ENCODE measurements at regions not wholly inside any gene's neighbourhood (a gene's known extent, or its start where the extent isn't known, plus 50 kb on each side); places are given as distances from the start of the nearest gene placed in this dataset.

GRCh38 chr13:111958612-111959395, 108.1 kb upstream of the SOX1 start:
- FAIRE-seq = no peak
- H2BK15ac ChIP-seq (ENCODE audit: low read length) = no peak overlapping the region
- no peak overlapping the region for H2BK5ac ChIP-seq (ENCODE audit: low read depth, low read length)
- no peak overlapping the region for H3K23ac ChIP-seq (ENCODE audit: insufficient read length)
- H3K4ac ChIP-seq (replicated peaks; ENCODE audit: insufficient read length, low read depth, low read length) = no peak overlapping the region
- WGBS, 2 experiments (ENCODE audit: extremely low coverage in 1 of 2, insufficient coverage in 1 of 2, insufficient read length in 1 of 2, insufficient replicate concordance in 2 of 2, low coverage in 1 of 2, low lambda C conversion rate in 2 of 2, missing lambda C conversion rate in 1 of 2) = 80% methylated on average over 11 of the region's 11 CpGs; no CpG with 5 or more reads in 1 of the 2 experiments
- H3K23me2 ChIP-seq (ENCODE audit: low read depth, low read length) = peaks cover 11% of the 10 kb centered on the region; the same call in 1 of the 2 replicates
- H3K27me3 ChIP-seq (replicated peaks in 1 of 4; ENCODE audit: control insufficient read depth in 3 of 4, extremely low read depth in 1 of 4, insufficient read depth in 3 of 4, low read length in 3 of 4) = no peaks in the 10 kb centered on the region
- no peak overlapping the region for H3K18ac ChIP-seq (ENCODE audit: extremely low read depth, low read length)
- POLR2A ChIA-PET (ENCODE audit: partially characterized antibody) = no interaction called here
- no peaks in the 10 kb centered on the region for H3K79me2 ChIP-seq (ENCODE audit: control insufficient read depth in 1 of 2, insufficient read depth in 2 of 2, low read length in 2 of 2)
- H3K56ac ChIP-seq (replicated peaks; ENCODE audit: insufficient read length, low read depth, low read length) = no peak overlapping the region
- H3K4me2 ChIP-seq (ENCODE audit: insufficient read depth in 1 of 2, low read depth in 2 of 2, low read length in 2 of 2) = no peak overlapping the region
- no peaks in the 10 kb centered on the region for H3K36me3 ChIP-seq (ENCODE audit: control insufficient read depth in 2 of 4, insufficient read depth in 4 of 4, low read length in 3 of 4)
- no peak overlapping the region for H2AFZ ChIP-seq (ENCODE audit: low read length)
- H3K4me3 ChIP-seq (ENCODE audit: extremely low read depth in 1 of 4, insufficient read depth in 2 of 4, low read depth in 3 of 4, low read length in 4 of 4) = no peak overlapping the region
- no peak overlapping the region for H4K5ac ChIP-seq (ENCODE audit: insufficient read length, low read depth, low read length)
- no peak overlapping the region for H2BK120ac ChIP-seq (replicated peaks; ENCODE audit: low read depth, low read length)
- H2BK20ac ChIP-seq (ENCODE audit: low read length) = no peak overlapping the region
- H3K9ac ChIP-seq (replicated peaks in 1 of 4; ENCODE audit: extremely low read depth in 1 of 4, low read depth in 3 of 4, low read length in 3 of 4) = no peak overlapping the region
- no peaks in the 10 kb centered on the region; a peak in 2 of 7 replicates for H3K4me1 ChIP-seq (replicated peaks in 1 of 4; ENCODE audit: control insufficient read depth in 3 of 4, insufficient read depth in 4 of 4, low read length in 3 of 4)
- H3K79me1 ChIP-seq (ENCODE audit: low read depth, low read length) = no peaks in the 10 kb centered on the region
- CTCF ChIA-PET (ENCODE audit: partially characterized antibody) = interaction anchor here (0.9 kb wide), 1 partner anchor 14 kb away, joined by 3 read pairs; no protein-coding TSS in a partner anchor
- no peaks in the 10 kb centered on the region for H4K20me1 ChIP-seq (replicated peaks in 1 of 2; ENCODE audit: control insufficient read depth in 1 of 2, insufficient read depth in 2 of 2, low read length in 2 of 2)
- no peak overlapping the region for H3K27ac ChIP-seq (ENCODE audit: low read depth, low read length)
- no peak overlapping the region for H3K14ac ChIP-seq (ENCODE audit: insufficient read length)
- no peak overlapping the region for H2AK5ac ChIP-seq (ENCODE audit: low read depth, low read length)
- H3K9me3 ChIP-seq (ENCODE audit: insufficient read depth in 2 of 2, low read depth in 1 of 2, low read length in 1 of 2) = no peaks in the 10 kb centered on the region
- H4K8ac ChIP-seq (ENCODE audit: extremely low read depth, insufficient read depth, low read length) = no peak overlapping the region
- no peak overlapping the region for H2BK12ac ChIP-seq (ENCODE audit: low read depth, low read length)
- no peak for DNase-seq (ENCODE audit: low read depth in 1 of 2, low spot score in 2 of 2)
- TF ChIP-seq KDM4A (IDR thresholded peaks at IDR 0.05; ENCODE audit: low read depth, low read length, severe bottlenecking) (no peak), JUND (IDR thresholded peaks at IDR 0.05; ENCODE audit: low read length) (no peak), TEAD4 (IDR thresholded peaks at IDR 0.05; ENCODE audit: low read depth, low read length) (no peak), SRF (IDR thresholded peaks at IDR 0.05; ENCODE audit: low read depth, low read length) (no peak)
- no peak overlapping the region for H4K91ac ChIP-seq (replicated peaks; ENCODE audit: insufficient read length, low read length)
